ENCODE measurements at regions not wholly inside any gene's neighbourhood (a gene's known extent, or its start where the extent isn't known, plus 50 kb on each side); places are given as distances from the start of the nearest gene placed in this dataset.
"Not testable (repeated sequence)": the region's sequence is repeated elsewhere in the genome, so short reads cannot be mapped to it uniquely, and the experiment has no call there.

DNA sequence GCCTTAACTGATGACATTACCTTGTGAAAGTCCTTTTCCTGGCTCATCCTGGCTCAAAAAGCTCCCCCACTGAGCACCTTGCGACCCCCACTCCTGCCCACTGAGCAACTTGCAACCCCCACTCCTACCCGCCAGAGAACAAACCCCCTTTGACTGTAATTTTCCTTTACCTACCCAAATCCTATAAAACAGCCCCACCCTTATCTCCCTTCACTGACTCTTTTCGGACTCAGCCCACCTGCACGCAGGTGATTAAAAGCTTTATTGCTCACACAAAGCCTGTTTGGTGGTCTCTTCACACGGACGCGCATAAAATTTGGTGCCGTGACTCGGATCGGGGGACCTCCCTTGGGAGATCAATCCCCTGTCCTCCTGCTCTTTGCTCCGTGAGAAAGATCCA is 124.4 kb upstream of the MAP2 start:
- TF ChIP-seq, protein P1, sequence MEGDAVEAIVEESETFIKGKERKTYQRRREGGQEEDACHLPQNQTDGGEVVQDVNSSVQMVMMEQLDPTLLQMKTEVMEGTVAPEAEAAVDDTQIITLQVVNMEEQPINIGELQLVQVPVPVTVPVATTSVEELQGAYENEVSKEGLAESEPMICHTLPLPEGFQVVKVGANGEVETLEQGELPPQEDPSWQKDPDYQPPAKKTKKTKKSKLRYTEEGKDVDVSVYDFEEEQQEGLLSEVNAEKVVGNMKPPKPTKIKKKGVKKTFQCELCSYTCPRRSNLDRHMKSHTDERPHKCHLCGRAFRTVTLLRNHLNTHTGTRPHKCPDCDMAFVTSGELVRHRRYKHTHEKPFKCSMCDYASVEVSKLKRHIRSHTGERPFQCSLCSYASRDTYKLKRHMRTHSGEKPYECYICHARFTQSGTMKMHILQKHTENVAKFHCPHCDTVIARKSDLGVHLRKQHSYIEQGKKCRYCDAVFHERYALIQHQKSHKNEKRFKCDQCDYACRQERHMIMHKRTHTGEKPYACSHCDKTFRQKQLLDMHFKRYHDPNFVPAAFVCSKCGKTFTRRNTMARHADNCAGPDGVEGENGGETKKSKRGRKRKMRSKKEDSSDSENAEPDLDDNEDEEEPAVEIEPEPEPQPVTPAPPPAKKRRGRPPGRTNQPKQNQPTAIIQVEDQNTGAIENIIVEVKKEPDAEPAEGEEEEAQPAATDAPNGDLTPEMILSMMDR (IDR thresholded peaks at IDR 0.05): not testable (repeated sequence)
- TF ChIP-seq POLR2A (IDR thresholded peaks at IDR 0.05): not testable (repeated sequence)
